Activated CD8-positive, alpha-beta memory T cell treated with anti-CD3 and anti-CD28 coated beads, Interleukin-2, amount 50 U/mL, for 48 hours (primary cell): ENCODE measurements at regions not wholly inside any gene's neighbourhood (a gene's known extent, or its start where the extent isn't known, plus 50 kb on each side); places are given as distances from the start of the nearest gene placed in this dataset.
"Not testable (repeated sequence)": the region's sequence is repeated elsewhere in the genome, so short reads cannot be mapped to it uniquely, and the experiment has no call there.

Experiments used
- DNase-seq: peaks from one replicate; pipeline ENCODE4 v3.0.0-alpha.2; 2020

- DNase-seq, result no peak
These were observed 70.6 kb upstream of the GRB10 start for GRCh38 chr7:50853311-50853710.

GRCh38 chr7:50852901-50853300 is 70.2 kb upstream of the GRB10 start:
- no peak for DNase-seq

DNA sequence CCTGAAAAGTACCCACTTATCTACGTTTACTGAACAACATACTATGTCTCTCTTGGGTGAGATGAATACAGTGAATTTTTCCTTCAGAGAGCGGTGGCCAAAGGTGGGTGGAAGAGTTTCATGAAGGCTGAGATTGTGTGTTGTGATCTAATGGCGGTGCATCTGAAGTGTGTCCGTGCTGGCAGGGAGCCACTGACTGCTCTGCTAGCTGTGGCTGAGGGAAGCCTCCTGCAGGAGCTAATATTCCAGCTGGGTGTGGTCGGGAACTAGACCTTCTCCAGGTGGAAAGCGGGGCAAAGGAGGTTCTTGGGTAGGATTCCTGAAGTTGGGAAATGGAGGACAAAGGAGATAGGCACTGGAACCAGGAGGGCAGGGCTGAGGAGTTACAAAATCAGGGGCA is 69.2 kb upstream of the GRB10 start:
- no peak for DNase-seq

DNA sequence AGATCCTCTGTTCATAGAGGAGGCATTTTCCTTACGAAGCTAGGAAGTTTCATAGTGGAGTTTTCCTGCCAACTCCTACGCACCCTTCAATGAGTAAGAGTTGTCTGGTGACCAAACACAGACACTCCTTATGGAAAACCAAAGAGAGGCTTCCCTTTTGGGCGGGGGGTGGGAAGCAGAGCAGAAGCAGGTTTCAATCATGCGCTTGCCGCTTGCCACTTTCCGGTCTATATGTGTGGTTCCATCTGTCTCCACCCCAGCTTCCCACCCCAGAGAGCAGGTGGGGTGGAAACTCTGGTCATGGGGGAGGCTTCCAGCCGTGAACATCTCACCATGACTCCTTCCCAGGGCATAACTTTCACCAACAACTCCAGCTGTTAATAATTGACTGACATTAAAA is 68.8 kb upstream of the GRB10 start:
- no peak for DNase-seq

- no peak for DNase-seq
These were observed 67.3 kb upstream of the GRB10 start for GRCh38 chr7:50849991-50850390.

DNA sequence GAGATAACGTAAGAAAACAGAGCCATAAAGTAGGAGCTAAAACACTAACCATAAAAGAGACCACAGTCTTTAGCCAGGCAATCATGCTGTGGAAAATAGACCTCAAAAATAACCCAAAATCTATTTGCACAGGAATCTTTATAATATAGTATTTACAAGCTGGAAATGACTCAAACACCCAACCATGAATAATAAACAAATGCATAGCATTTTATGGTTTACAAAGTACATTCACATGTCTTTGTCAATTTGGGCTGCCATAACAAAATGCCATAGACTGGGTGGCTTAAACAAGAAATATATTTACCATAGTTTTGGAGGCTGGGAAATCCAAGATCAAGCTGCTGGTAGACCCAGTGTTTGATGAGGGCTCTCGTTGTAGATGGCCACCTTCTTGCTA is 65.5 kb upstream of the GRB10 start:
- no peak for DNase-seq

DNA sequence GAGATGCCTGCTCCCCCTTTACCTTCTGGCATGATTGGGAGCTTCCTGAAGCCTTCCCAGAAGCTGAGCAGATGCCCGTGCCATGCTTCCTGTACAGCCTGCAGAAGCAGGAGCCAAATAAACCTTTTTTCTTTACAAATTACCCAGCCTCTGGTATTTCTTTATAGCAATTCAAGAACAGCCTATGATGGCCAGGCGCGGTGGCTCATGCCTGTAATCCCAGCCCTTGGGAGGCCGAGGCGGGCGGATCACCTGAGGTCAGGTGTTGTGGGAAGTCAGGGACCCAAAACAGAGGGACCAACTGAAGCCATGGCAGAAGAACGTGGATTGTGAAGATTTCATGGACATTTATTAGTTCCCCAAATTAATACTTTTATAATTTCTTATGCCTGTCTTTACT is 62.2 kb upstream of the GRB10 start:
- DNase-seq, result not testable (repeated sequence)

GRCh38 chr7:50842041-50842440 is 59.3 kb upstream of the GRB10 start:
- DNase-seq, result peak; percentile 38

DNA sequence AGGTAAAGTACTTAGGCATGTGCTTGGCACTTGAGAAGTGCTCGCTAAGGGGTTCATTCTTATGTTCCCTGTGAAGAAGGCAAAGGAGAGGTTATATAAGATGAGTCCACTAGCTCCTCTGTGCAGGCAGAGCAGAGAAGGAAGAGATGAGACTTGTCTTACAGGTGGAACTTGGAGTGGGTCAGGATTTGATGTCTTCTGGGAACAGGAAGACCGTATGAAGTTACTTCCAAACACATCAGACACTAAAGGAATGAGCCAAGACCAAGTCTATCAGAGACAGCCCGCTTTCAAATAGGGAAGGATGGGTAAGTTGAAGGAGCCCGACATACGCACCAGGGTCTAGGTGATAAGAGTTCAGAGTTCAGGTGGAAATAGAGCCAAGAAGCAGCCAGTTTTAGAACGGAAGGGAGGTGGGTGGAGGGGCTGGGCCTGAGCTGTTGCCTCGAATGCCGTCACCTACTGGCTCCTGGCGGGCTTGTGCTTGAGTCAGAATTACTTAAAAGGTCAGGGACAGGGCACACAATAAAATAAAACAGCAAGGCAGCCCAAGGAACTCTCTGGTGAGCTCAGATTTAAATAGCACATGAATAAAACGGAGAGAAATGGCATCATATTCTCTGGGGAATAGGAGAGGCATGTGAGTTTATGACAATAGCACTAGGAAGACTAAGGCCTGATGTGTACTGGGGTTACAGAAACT is 56.1 kb upstream of the GRB10 start:
- DNase-seq, result no peak

DNA sequence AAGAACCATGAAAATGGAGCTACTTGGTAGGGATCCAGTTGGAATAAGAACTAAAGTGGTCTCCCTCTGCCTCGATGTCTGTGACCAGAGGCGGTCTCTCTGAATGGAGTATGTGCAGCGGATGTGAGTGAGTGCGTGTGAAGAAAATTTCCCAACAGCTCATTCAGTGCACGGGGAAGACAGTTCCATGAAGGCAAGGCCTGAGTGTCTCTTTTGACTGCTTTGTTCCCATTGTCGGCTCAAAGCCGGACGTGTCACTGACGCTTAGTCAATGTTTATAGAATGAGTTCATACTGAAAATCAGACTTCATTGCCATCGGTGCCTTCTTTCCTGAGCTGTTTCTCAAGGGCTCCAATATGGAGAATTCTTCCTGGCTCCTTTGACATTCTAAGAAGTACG is 55.3 kb upstream of the GRB10 start:
- no peak for DNase-seq

DNA sequence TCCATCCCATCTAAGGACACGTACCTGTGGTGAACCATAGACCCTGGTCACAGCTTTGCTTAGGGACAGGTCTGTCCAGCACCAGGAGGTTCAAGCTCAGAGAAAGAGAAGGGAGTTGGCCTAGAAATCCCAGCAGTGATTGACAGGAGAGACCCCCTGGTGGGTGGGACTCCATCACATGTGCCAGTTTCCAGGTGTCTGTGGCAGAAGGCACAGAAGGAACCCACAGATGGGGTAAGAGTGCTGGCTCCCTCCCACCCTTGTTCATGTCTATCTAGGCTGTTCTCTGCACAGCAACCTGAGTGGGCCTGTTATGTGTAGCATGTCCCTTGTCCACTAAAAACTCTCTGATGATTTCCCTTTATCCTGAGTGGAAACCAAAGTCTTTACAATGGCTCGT is 54.0 kb upstream of the GRB10 start:
- no peak for DNase-seq

GRCh38 chr7:50835156-50835555 is 52.5 kb upstream of the GRB10 start:
- DNase-seq, result no peak

DNA sequence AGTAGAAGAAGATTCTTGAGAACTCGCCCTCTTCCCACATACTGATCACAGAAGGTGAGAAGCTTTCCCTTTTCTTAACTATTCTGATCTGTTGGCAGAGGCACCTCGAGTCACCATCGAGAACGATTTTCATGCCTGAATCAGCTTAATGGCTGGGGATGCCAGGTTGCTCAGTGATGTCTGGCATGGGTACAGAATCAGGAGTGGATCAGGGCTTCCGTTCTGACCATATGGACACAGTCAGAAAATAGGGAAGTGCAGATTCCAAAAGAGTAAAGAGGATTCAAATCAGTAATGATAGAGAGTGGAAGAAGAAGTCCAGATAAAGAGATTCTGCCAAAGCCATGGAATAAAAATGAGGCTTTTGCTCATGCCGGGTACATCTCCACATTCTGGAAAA is 52.0 kb upstream of the GRB10 start:
- DNase-seq, result no peak

DNA sequence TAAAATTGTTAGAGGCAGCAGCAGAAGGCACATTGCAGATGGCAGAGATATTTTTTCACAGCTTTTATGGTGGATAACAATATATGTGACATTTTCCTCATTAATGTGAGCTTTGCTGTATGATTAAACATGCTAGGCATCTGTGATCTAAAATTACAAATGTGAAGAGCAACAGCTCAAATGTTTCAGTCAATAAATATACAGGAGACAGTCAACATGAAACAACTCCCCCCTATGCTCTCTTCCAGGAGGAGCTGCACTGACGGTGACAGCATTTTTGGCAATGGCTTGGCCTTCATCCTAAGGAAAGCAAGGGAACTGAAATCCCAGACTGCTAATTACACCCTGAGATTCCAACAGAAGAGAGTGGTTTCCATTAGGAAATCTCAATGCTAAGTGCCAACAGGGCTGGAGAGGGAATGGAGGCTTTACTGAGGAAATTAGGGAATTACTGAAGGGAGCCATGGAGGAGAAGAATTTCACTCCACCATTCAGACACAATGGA is 51.4 kb upstream of the GRB10 start:
- no peak for DNase-seq

DNA sequence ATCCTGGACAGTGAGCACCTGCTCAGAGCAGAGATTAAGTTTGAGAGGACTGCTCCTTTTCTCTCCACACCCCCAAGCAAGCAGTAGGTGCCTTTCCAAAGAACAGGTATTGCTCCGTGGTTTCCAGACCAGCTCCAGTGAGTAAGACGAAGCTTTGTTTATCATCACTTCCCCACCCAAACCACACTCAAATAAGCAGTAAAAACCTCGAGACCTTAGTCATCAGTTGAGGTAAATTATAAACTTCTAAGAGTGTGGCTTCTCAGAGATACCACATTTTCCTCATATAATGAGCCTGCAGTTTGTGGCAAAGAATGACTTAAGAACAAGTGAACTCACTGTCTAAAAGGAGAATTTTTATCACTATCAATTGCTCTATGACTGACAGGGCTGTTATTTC is 50.0 kb upstream of the GRB10 start:
- DNase-seq, result no peak
